Stimulated activated CD4-positive, alpha-beta T cell treated with anti-CD3 and anti-CD28 coated beads, Interleukin-4, amount 100 ng/mL, for 1 hour (primary cell): ENCODE measurements at regions not wholly inside any gene's neighbourhood (a gene's known extent, or its start where the extent isn't known, plus 50 kb on each side); places are given as distances from the start of the nearest gene placed in this dataset.
"Not testable (repeated sequence)": the region's sequence is repeated elsewhere in the genome, so short reads cannot be mapped to it uniquely, and the experiment has no call there.

Experiments used
- DNase-seq: peaks from one replicate; pipeline ENCODE4 v3.0.0-alpha.2; 2020

- DNase-seq: no peak
These were observed 182.2 kb downstream of the NRP2 start for GRCh38 chr2:205864491-205864890.

DNA sequence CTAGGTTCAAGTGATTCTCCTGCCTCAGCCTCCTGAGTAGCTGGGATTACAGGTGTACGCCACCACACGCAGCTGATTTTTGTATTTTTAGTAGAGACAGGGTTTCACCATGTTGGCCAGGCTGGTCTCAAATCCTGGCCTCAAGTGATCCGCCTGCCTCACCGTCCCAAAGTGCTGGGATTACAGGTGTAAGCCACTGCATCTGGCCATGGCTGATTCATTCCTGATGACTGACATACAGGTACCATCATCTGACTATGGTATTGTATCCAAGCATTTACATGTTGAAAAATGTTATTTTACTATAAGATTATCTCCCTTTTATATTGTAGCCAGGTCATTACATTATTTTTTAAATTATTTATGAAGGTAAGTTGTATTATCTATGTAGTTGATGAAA, 180.5 kb downstream of the NRP2 start:
- DNase-seq: not testable (repeated sequence)

DNA sequence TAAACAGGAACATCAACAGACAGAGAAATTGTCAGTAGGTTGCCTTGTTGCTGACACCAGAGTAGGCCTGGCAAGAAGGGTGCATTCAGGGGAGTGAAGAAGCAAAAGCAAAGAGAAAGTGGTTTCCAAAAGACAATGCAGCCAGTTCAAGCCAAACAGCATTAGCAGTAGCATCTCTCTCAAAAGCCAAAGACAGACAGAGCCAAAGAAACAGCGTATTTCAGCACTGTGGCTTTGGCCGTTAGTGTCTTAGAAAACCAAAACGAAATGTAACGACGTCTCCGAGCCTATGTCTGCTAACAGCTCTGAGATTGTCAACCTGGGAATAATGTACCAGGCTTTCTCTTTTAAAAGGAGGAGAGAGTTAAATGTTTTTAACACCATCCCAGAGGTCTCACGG, 178.6 kb downstream of the NRP2 start:
- no peak for DNase-seq

- DNase-seq: no peak
These were observed 177.9 kb downstream of the NRP2 start for GRCh38 chr2:205860181-205860580.

DNA sequence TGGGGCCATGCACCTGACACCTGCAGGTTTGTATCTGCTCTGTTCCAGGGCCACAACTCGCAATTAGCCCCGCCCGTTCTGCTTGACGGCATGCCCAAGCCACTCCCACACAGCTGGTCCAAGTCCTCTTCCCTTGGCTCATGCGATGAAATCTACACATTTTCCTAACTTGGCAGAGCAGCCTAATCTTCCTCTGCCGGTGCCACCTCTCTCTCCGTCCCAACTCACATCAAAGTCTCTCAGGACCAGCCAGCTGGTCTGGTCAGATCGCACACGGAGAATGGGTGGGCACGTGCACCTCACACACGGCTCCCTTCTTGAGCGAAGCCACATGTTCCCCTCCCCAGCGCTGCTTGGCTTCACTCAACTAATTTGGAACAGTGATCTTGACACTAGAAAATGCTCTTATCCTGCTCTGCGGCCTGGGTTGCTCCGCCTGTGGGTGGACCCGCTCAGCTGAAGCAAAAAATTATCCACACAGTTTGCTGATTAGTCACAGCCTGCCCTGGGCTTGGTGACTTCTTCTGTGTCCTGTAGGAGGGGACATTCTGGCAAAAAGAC, 176.7 kb downstream of the NRP2 start:
- DNase-seq: no peak

DNA sequence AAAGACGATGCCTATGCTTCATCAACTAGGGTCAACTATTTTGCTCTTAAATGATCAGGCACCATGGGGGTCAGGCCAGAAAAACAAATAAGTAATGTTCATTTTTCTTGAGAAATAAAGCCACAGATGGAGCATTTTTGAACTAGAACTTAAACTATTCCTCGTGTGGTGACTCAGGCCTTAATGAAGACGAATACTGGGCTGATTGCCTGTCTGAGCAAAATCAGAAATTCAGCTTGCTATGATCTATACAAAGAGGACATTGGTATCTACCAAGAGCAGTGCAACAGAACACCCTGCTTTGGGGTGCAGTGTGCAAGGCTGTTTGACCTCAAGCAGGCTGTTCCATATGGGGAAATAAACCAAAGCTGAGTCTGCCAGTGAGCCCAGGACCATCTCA, 176.0 kb downstream of the NRP2 start:
- no peak for DNase-seq

DNA sequence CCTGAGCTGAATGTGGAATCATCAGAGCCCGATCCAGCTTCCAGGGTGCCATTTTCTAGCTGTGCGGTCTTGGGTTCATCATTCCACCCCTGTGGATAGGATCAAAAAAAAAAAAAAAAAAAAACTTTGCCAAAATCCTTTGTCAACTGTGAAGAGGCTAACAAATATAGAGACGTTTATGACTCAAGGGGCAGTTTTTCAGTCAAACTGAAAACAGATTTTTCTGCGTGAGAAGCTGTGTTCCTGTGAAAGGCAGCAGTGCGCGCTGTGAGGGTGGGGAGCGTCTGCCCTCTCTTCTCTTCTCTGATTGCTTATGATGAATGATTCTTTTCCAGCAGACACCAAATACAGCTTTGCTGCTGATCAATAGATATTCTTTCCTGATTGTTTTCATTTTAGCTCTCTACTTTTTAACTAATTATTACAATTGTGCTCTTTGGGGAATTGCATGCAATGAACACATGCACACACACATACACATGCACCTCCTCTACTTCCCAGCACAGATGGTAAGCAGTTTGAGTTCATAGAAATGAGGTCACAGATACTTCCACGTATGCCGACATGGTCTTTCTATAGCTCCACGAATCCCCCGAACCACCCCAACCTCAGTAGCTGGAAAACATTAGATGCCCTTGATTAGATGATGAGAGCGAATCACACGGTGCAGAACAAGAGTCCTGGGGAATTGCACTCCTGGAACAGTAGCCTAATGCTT, 175.4 kb downstream of the NRP2 start:
- DNase-seq: no peak

GRCh38 chr2:205852457-205852856, 170.2 kb downstream of the NRP2 start:
- DNase-seq: no peak

GRCh38 chr2:205850611-205851010, 168.3 kb downstream of the NRP2 start:
- no peak for DNase-seq

DNA sequence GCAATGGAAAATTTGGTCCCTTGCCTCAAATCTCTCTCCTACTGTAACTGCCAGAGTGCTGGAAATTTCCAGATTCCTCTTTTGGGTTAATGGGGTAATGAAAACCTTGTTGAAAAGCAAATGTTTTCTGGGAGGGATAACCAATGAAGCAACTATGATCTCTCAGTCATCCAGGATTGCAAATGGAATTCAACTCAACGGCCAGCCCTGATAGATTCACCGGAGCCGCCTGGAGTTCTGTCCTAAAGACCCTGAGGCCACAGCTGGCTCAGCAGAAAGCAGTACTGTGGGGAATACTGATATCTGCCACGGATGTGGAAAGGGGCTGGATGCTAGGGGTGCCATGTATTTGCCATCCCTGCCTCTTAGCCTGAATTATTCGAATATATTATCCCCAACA, 167.8 kb downstream of the NRP2 start:
- no peak for DNase-seq

DNA sequence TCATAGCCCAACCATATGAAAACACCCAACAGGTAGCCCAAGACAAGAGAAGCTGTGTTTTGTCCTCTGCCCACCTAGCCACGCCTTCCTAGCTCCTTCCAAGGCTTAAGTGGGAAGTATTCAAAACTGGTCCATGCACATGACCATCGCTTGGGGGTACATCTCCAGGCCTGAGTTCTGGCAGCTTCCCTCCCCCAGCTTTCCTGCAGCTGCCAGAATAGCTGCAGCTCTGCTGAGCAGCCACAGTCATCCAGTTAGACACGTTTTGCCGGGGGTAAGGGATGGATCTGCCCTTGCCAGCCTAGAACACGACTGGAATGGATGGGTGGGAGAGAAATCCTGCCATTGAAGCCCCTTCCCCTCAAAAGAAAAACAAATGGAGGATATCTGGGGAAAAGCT, 166.8 kb downstream of the NRP2 start:
- no peak for DNase-seq

- no peak for DNase-seq
These were observed 166.3 kb downstream of the NRP2 start for GRCh38 chr2:205848601-205849000.
